ENCODE measurements at regions not wholly inside any gene's neighbourhood (a gene's known extent, or its start where the extent isn't known, plus 50 kb on each side); places are given as distances from the start of the nearest gene placed in this dataset.

GRCh38 chr1:94609619-94610018 is 68.1 kb upstream of the F3 start:
- TF ChIP-seq CTCF (conservative IDR thresholded peaks at IDR 0.05; ENCODE audit: low read length) (no peak), EZH2phosphoT487 (IDR thresholded peaks at IDR 0.05; ENCODE audit: borderline replicate concordance) (no peak)
